ENCODE measurements at regions not wholly inside any gene's neighbourhood (a gene's known extent, or its start where the extent isn't known, plus 50 kb on each side); places are given as distances from the start of the nearest gene placed in this dataset.

- Histone ChIP-seq H3K4me1 (no peaks in the 10 kb centered on the region), H3K27me3 (no peaks in the 10 kb centered on the region), H3K36me3 (no peaks in the 10 kb centered on the region), H3K27ac (no peak overlapping the region), H3K9me3 (no peaks in the 10 kb centered on the region), H3K4me3 (no peak overlapping the region)
- no peak for TF ChIP-seq CTCF (IDR thresholded peaks at IDR 0.05)
- intact Hi-C loops (cut with DNase I; ENCODE audit: low total_unique reads) = no loop called here
- DNase-seq = no peak
These were observed 506.9 kb upstream of the ZNF804A start for GRCh38 chr2:184091456-184091855.

GRCh38 chr2:184113696-184114403 lies 484.5 kb upstream of the ZNF804A start:
- no peaks in the 10 kb centered on the region for H3K27me3 ChIP-seq
- no peaks in the 10 kb centered on the region for H3K36me3 ChIP-seq
- DNase-seq = no peak
- H3K4me1 ChIP-seq = no peaks in the 10 kb centered on the region
- H3K9me3 ChIP-seq = no peaks in the 10 kb centered on the region
- TF ChIP-seq CTCF (IDR thresholded peaks at IDR 0.05) = no peak
- no peak overlapping the region for H3K27ac ChIP-seq
- intact Hi-C loops (cut with DNase I; ENCODE audit: low total_unique reads) = no loop called here
- no peak overlapping the region for H3K4me3 ChIP-seq

- no peak overlapping the region for H3K27ac ChIP-seq
- no peak for DNase-seq
- H3K36me3 ChIP-seq = no peaks in the 10 kb centered on the region
- no peaks in the 10 kb centered on the region for H3K4me1 ChIP-seq
- TF ChIP-seq CTCF (IDR thresholded peaks at IDR 0.05) = no peak
- H3K27me3 ChIP-seq = no peaks in the 10 kb centered on the region
- no peak overlapping the region for H3K4me3 ChIP-seq
- intact Hi-C loops (cut with DNase I; ENCODE audit: low total_unique reads) = no loop called here
- H3K9me3 ChIP-seq = no peaks in the 10 kb centered on the region
These were observed 483.9 kb upstream of the ZNF804A start for GRCh38 chr2:184114439-184114838.

- intact Hi-C loops (cut with DNase I; ENCODE audit: low total_unique reads) = no loop called here
- no peak for TF ChIP-seq CTCF (IDR thresholded peaks at IDR 0.05)
- Histone ChIP-seq H3K36me3 (no peaks in the 10 kb centered on the region), H3K9me3 (no peaks in the 10 kb centered on the region), H3K4me1 (no peaks in the 10 kb centered on the region), H3K27ac (no peak overlapping the region), H3K27me3 (no peaks in the 10 kb centered on the region), H3K4me3 (no peak overlapping the region)
- DNase-seq = no peak
These were observed 478.1 kb upstream of the ZNF804A start for GRCh38 chr2:184119989-184120800.

- no peak for TF ChIP-seq CTCF (IDR thresholded peaks at IDR 0.05)
- Histone ChIP-seq H3K27ac (no peak overlapping the region), H3K9me3 (no peaks in the 10 kb centered on the region)
These were observed 472.5 kb upstream of the ZNF804A start for GRCh38 chr2:184125867-184126266.

More at GRCh38 chr2:184125867-184126266, 472.5 kb upstream of the ZNF804A start:
- no peak overlapping the region for H3K4me3 ChIP-seq
- H3K27me3 ChIP-seq = no peaks in the 10 kb centered on the region
- no peak for DNase-seq
- no peaks in the 10 kb centered on the region for H3K4me1 ChIP-seq
- intact Hi-C loops (cut with DNase I; ENCODE audit: low total_unique reads) = no loop called here
- H3K36me3 ChIP-seq = no peaks in the 10 kb centered on the region

All from tibial artery (tissue), 4 donors.